ENCODE measurements at regions not wholly inside any gene's neighbourhood (a gene's known extent, or its start where the extent isn't known, plus 50 kb on each side); places are given as distances from the start of the nearest gene placed in this dataset.

- Histone ChIP-seq H3K4me1 (ENCODE audit: control insufficient read depth in 1 of 2, insufficient read depth in 2 of 2, low read length in 2 of 2) (no peaks in the 10 kb centered on the region), H3K4me2 (ENCODE audit: low read length) (no peak overlapping the region), H3K9me2 (ENCODE audit: insufficient read depth) (no peaks in the 10 kb centered on the region), H3K36me3 (ENCODE audit: control insufficient read depth in 1 of 2, insufficient read depth in 2 of 2, low read length in 2 of 2) (no peaks in the 10 kb centered on the region), H3K27me3 (ENCODE audit: insufficient read depth, low read length) (no peaks in the 10 kb centered on the region), H3K9ac (ENCODE audit: low read length) (no peak overlapping the region), H3K27ac (ENCODE audit: low read depth, low read length) (no peak overlapping the region), H4K20me1 (ENCODE audit: insufficient read depth) (no peaks in the 10 kb centered on the region), H3K4me3 (replicated peaks in 1 of 2; ENCODE audit: low read depth in 1 of 2, low read length in 2 of 2) (no peak overlapping the region), H3K9me3 (ENCODE audit: control insufficient read depth in 1 of 2, insufficient read depth in 1 of 2, low read depth in 1 of 2, low read length in 2 of 2) (peaks cover 8 to 15% of the 10 kb centered on the region in 2 experiments; a peak in 2 of 4 replicates), H2AFZ (ENCODE audit: low read depth, low read length, poor library complexity, severe bottlenecking) (no peak overlapping the region), H3K79me2 (ENCODE audit: insufficient read depth, low read length) (no peaks in the 10 kb centered on the region)
- DNase-seq (ENCODE audit: low read depth, low spot score), result no peak
- TF ChIP-seq SRF (IDR thresholded peaks at IDR 0.05; ENCODE audit: low read depth), result no peak
- no peak for TF ChIP-seq SIN3A (IDR thresholded peaks at IDR 0.05; ENCODE audit: low read depth)
- no peak for TF ChIP-seq MAX (IDR thresholded peaks at IDR 0.05)
- no peak for TF ChIP-seq EZH2 (IDR thresholded peaks at IDR 0.05)
- no peak for TF ChIP-seq CTCF (IDR thresholded peaks at IDR 0.05 in 2 of 3, conservative IDR thresholded peaks at IDR 0.05 in 1 of 3; ENCODE audit: borderline replicate concordance in 1 of 3, insufficient read depth in 1 of 3, low read depth in 2 of 3, low read length in 2 of 3)
- TF ChIP-seq TCF7L2 (IDR thresholded peaks at IDR 0.05; ENCODE audit: borderline replicate concordance, extremely low read depth, insufficient read depth, insufficient read length), result no peak
- no peak for TF ChIP-seq RAD21 (IDR thresholded peaks at IDR 0.05; ENCODE audit: low read depth)
- no peak for TF ChIP-seq ZBTB33 (IDR thresholded peaks at IDR 0.05; ENCODE audit: extremely low read depth, insufficient replicate concordance, low read length)
- TF ChIP-seq JUND (IDR thresholded peaks at IDR 0.05), result no peak
- TF ChIP-seq POLR2AphosphoS5 (IDR thresholded peaks at IDR 0.05; ENCODE audit: low read depth, low read length), result no peak
- no peak for TF ChIP-seq ATF3 (IDR thresholded peaks at IDR 0.05)
- TF ChIP-seq ZFX (IDR thresholded peaks at IDR 0.05), result no peak
- no peak for TF ChIP-seq REST (IDR thresholded peaks at IDR 0.05; ENCODE audit: low read depth)
- no peak for TF ChIP-seq CEBPB (IDR thresholded peaks at IDR 0.05; ENCODE audit: low read depth)
- TF ChIP-seq CBX3 (IDR thresholded peaks at IDR 0.05; ENCODE audit: low read depth), result no peak
- no peak for TF ChIP-seq POLR2A (IDR thresholded peaks at IDR 0.05; ENCODE audit: borderline replicate concordance, extremely low read depth, insufficient read depth, insufficient read length)
- no peak for TF ChIP-seq EGR1 (IDR thresholded peaks at IDR 0.05; ENCODE audit: low read depth)
- POLR2A ChIA-PET, result no interaction called here
- intact Hi-C loops (cut with micrococcal nuclease), result no loop called here
- RAD21 ChIA-PET (ENCODE audit: low non-redundant PET in 1 of 2, low total read pairs in 2 of 2, uncharacterized antibody in 2 of 2, unreplicated experiment in 2 of 2), result no interaction called here
- ATAC-seq, result no peak
- CTCF ChIA-PET, result no interaction called here
- BruUV-seq (replicated peaks), result no TSS peak
Measured at GRCh38 chr10:10630782-10631181, 386.9 kb upstream of the CELF2 start.

Data from HCT116 (cell line).